Fibroblast of skin of abdomen (primary cell): ENCODE measurements at regions not wholly inside any gene's neighbourhood (a gene's known extent, or its start where the extent isn't known, plus 50 kb on each side); places are given as distances from the start of the nearest gene placed in this dataset.

ENCODE experiments used
- DNase-seq: peaks from one replicate; pipeline ENCODE4 v3.0.0-alpha.2; 2013

- no peak for DNase-seq
These were observed 50.3 kb upstream of the CBFA2T3 start for GRCh38 chr16:89027281-89027680.

DNA sequence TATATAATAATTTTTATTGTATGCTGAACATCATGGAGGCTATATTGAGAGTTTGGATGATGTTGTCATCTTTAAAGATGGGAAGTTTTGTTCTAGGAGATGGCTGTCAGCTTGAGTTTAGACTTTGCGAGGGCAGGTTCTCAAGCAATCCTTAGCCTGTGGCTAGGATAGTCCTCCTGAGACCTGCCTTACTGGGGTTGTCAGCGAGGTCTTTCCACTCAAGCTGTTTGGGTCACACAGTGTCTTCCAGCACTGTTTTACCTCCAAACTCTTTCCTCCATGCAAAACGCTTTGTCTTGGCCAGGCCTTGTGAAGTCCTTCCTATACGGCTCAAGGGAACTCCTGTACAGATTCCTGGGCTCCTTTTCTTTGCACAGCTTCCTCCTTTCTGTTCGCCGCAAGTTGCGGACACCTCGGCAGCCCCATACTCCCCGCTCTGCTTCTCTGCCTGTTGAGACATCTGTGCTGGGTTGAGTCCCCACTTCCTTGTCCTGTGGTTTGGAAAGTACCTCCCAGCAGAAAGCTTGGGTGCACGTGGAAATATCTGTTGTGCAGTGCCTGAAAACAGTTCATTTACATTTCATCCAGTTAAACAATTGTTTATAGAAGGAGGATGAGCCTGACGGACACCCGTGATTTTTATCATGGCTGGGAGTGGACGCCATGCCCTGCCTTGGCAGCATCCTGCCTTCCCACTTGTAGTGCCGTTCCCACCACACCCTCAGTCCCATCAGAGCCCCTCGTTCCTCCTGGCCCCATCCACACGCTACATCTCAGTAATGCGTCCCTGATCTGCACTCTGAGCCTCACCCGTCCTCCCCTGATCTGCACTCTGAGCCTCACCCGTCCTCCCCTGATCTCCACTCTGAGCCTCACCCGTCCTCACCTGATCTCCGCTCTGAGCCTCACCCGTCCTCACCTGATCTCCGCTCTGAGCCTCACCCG lies 55.0 kb upstream of the CBFA2T3 start:
- no peak for DNase-seq

DNA sequence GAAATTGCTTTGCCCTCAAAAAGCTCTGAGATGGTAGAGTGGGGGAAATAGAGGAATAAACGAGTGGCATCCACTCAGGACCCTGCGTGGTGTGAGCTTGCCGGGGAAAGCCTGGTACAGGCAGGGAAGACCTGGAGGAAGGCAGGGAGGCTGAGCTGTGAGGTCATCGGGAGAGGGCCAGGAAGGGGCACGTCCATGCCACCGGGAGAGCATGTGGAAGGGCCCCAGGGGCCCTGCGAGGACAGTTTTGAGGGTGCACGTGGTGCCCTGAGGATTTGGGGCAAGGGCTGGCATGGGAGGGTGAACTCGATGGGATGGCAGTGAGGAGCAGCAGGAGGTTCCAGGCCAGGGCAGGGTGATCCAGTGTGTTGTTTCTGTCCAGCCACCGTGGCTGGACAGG lies 56.3 kb upstream of the CBFA2T3 start:
- no peak for DNase-seq

- no peak for DNase-seq
These were observed 57.0 kb upstream of the CBFA2T3 start for GRCh38 chr16:89033796-89034572.

DNA sequence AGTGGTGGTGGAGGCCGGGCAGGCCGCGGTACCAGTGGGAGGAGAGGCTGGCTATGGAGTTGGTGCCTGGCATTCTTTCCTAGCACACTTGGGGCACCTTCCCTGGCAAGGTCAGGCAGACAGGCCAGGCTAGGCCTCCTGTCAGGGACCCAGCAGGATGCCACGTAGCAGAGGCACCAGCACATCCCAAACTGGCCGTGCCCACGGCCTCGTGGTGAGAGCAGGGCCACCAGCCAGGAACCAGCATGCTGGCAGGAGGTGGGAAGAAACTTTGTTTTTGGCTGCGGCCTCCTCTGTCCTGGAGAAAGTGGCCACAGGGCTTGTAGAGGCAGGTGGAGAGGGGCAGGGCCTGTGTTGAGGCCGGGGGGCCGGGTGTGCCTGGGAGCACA lies 57.6 kb upstream of the CBFA2T3 start:
- no peak for DNase-seq

DNA sequence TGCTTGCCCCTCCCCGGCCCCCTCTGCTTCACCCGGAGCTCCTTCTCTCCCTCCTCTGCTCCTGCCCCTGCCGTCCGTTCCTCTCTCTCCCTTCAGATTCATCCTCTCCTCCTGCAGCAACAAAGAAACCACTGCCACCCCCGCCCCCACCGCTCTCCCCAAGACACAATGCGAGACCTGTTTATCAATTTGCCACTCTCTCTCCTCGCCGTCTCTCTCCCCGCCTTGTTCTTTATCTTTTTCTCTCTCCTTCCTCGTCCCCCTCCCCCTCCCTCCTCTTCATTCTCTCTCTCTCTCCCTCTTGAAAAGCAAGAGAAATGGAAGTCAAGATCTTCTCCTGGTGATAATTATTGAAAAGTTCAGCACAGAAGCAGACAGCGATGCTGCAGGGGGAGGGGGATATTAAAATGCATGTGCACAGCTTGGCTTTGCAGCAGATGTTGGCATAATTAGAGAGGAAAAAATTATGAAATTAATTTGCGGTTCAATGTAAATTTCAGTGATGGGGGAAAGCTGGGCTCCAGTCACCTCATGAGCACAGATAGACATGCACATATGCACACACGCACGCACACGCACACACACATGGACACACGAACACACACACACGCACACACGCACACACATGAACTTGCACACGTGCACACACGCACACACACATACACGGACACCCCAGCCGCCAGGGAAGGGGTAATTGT lies 58.1 kb upstream of the CBFA2T3 start:
- DNase-seq, result no peak

GRCh38 chr16:89035669-89036570 lies 57.7 kb upstream of the ACSF3 start:
- no peak for DNase-seq

DNA sequence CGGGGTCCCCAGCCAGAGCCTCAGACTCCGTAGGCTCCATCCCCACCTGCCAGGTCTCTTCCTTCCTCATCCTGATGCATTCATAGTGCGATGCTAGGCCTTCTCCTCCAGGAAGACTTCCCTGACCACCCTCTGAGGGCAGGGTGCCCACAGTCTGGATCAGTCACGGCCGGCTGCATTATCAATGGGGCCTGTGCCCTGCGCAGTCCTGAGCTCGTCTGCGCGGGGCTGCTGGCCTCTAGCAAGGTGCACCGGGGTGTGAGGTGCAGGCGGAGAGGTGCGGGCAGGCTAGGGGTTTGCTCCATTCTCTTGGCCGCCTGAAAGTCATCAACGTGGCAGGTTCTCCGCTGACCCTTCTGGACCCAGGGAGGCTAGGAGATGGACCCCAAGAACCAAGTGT lies 56.9 kb upstream of the ACSF3 start:
- no peak for DNase-seq

- peak; percentile 26 for DNase-seq
These were observed 56.1 kb upstream of the ACSF3 start for GRCh38 chr16:89037261-89038152.

DNA sequence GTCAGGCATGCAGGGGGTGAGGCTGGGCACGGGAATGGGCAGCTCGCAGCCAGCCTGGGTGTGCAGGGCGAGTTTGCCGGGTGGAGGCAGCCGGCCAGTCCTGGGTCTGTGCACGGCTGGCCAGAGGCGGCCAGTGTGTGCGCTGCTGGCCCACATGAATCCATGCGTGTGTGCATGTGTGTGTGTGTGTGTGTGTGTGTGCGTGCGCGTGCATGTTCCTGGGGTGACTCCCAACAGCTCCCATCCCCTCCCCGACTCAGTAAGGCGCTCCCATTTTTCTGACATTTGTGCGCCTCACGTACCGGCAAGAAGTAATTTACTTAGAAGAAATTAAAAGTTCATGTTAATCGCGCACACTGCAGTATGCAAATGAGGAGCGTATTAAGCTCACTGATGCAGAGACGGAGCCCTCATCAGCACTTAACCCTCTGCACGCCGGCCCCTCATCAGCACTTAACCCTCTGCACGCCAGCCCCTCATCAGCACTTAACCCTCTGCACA lies 55.4 kb upstream of the ACSF3 start:
- no peak for DNase-seq

- no peak for DNase-seq
These were observed 54.6 kb upstream of the ACSF3 start for GRCh38 chr16:89038811-89039735.

- no peak for DNase-seq
These were observed 53.9 kb upstream of the ACSF3 start for GRCh38 chr16:89039756-89040155.

DNA sequence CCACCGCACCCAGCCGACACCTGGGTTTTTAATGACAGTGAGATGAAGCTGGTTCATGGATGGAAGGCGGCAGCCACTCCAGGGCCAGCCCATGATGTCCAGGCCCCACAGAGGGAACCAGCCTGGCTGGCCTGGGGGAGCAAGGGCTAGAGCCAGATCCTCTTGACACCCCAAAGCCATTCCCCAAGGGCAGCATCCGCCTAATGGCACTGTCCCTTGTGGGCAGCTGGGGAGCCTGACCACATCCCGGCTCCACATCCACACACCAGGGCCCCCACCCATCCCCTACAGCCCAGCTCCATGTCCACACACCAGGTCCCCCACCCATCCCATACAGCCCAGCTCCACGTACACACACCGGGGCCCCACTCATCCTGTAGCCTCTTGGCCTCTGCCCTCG lies 53.3 kb upstream of the ACSF3 start:
- DNase-seq, result no peak

DNA sequence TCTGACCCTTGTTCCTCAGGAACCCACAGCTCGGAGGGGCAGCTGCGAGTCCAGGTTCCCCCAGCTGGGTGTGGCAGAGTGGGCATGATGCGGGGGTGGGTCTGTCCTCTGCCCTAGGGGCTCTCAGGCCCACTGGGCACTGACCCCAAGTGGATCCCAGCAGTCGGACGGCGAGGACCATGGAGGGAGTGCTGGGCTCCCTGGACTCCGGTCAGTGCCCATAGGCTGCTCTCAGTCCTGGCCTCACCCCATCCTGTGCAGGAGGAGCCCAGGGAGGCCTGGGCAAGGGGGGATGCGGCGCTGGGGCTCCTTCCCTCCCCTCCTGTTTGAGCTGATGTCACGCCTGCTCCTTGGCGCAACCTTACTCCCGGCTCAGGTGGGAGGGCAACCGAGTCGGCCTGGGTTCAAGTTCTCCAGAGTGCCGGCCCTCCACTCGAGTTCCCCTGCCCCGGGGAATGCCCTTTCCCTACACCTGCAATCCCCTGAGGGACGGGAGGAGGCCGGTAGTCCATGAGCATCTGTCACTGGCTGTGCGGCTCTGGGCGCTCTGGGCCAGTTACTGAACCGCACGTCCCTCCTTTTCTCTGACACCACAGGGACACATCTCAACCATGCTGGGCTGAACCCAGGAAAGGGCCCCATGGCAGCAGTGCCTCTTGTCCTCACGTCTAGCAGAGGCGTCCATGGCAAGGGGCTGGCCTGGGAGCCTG lies 52.6 kb upstream of the ACSF3 start:
- DNase-seq, result no peak

DNA sequence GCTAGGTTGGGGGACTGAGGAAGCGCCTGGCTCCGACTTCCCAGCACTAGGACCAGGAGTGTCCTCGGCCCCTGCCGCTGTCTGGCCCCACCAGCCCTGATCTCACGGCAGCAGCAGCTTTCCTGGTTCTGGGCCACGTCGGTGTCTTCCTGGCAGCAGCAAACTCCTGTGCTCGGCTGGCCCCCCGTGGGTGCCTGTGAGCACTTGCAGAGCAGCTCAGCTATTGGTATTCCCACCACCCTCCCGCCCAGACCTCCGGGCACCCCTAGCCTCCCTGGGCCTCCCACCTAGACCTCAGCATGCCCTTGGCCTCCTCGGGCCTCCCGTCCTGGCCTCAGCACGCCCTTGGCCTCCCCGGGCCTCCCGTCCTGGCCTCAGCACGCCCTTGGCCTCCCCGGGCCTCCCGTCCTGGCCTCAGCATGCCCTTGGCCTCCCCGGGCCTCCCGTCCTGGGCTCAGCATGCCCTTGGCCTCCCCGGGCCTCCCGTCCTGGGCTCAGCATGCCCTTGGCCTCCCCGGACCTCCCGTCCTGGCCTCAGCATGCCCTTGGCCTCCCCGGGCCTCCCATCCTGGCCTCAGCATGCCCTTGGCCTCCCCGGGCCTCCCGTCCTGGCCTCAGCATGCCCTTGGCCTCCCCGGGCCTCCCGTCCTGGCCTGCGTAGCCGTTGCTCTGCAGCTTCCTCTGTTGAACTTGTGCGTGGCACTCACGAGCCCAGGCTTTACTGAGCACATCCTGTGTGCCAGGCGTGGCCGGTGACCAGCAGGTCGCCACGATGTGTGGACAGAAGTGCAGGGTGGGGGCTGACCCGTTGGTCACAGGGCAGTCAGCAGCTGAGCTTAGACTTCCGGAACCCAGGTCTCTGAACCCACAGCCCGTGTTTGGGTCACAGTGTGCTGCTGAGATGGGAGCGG lies 51.8 kb upstream of the ACSF3 start:
- no peak for DNase-seq

DNA sequence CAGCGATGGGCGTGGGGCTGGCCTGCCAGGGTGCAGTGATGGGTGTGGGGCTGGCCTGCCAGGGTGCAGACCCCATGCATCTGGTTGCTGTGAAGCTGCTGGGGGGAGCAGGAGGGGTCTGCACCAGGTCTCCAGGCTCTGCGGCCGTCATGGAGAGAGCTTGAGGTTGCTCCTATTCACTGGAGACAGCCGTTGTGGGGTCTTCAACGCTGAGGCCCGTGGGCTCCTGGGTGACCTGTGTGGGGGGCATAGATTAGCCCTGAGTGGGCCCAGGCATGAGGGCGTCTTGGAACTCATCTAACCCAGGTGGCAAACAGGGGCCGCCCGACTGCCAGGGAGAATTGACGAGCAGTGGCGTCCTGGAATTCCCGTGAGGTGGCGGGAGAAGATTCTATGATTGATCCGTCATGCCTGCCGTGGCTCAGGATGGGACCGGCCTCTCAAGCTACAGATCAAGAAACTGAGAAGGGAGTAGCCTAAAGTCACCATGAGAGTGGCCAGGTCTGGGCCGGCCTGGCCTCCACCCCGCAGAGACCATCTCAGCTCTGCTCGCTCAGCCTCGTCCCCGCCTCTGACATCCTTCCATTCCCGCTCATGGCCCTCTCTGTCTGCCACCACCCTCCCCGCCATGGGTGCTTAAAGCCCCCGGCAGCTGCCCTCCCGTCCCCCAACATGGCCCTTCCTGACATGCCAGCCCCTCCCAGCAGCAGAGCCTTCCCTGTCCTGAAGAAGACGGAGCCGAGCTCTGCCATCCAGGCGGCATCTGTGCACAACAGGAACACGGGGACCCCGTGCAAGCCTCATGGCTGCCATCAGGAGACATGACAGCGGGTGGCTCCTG lies 50.7 kb upstream of the ACSF3 start:
- no peak for DNase-seq
